GM21786 (cell line): ENCODE measurements at regions not wholly inside any gene's neighbourhood (a gene's known extent, or its start where the extent isn't known, plus 50 kb on each side); places are given as distances from the start of the nearest gene placed in this dataset.

ENCODE experiments used
- ATAC-seq: cut with Tn5 transposase; IDR thresholded peaks from one replicate; pipeline ENCODE4 v1.9.1; 2021; ENCODE audit not compliant: unreplicated experiment

DNA sequence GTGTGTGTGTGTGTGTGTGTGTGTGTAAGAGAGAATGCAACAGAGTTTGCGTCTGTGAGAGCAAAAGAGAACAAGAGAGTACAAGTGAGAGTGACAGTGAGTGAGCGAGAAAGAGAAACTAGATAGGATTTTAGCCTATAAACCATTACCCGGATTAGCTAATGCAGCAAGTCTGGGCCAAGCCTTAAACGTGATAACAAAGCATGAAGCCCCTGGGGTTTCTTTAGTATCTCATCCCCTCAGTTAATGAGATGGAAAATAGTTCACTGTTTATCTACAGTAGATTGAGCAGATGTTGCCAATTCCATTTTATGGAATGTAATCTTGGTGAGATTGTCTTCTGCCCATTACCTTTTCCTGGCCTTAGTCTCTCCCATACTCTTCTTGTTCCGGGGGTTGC lies 114.5 kb downstream of the MAT2B start:
- no peak for ATAC-seq

DNA sequence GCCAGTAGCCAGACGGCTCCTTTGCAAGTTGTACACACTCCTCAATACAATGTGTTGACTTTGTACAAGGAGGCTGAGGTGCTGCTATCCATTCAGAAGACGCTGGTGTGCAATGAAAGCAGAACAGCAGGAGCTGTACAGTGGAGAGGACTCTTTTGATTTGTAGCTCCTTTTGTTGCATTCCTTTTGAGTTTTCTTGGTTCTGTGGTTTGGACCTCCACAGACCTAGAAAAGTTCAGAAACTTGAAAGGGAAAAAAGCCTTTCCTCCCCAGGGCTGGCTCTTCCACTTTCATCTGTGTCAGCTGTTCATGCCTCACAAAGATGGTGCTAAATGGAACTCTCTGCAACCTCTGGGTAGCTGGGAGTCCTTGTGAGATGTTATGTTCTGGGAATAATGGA lies 117.4 kb downstream of the MAT2B start:
- no peak for ATAC-seq

DNA sequence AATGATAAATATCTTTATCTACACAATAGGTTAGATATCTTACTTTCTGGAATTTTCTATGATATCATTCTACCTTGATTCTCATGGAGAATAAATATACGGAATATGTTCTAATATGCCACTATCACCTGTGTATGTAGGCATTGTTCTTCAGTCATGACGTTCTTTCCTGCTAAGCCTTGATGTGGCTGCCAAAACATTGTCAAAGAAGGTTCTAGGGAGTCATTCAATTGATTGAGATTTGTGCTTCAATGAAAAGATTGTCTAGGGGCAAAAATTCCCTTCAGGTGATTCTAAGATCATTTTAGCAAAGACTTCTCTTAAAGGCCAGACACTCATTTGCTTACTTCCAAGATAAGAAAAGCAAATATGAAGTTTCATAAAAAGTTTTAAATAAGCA lies 118.1 kb downstream of the MAT2B start:
- ATAC-seq, result no peak

DNA sequence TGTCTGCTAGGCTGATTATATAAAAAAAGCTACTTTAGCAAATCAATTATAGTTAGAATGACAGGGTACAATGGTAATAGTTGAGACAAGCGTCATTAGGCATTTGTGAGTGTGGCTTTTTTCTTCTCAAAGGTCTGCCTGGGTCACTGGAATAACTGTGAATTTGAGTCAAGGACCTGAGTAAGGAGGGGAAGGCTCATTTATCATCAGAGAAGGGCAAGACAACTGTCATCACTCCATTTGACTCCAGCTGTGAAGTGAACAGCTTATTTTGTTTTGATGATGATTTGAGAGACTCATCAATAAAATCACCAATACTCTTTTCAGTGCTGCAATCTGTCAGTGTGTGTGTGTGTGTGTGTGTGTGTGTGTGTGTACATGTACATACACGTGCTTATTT lies 118.6 kb downstream of the MAT2B start:
- no peak for ATAC-seq

DNA sequence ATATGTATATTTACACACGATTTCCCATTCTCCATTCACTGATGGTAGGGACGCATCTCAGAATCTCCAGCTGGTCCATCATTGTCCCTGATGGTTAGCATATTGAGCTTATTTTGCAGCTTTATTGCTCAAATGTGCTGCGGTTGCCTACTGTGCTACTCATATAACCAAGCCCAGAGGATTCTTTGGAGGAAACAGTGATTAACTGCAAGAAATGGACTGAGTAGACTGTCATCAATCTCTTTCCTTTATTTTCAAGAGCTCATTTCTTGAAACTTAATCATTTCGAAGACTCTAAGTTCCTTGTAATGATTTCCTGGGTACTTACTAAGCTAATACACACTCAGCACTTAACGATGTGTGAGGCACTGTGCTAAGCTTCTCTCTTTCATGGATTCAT lies 119.0 kb downstream of the MAT2B start:
- no peak for ATAC-seq

DNA sequence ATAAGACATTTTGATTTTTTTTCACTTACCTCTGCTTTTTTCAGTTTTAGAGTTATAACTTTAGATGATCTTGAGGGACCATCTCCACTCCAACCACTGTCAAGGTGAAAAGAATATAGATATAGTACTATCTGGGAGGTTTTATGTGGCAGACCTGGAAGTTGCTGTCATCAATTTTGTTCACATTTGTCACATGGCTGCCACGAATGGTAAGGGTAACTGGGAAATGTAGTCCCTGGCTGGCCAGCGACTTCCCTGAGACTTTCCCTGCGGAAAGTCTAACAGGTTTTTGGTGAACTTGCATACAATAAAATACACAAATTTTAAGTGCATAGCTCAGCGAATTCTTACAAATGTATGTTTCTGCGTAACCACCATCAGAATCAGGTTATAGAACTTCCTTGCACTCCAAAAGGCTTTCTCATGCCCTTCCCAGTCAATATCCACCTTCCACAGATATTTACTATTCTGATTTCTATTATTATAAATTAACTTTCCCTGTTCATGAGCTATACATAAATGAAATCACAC lies 121.5 kb downstream of the MAT2B start:
- no peak for ATAC-seq

DNA sequence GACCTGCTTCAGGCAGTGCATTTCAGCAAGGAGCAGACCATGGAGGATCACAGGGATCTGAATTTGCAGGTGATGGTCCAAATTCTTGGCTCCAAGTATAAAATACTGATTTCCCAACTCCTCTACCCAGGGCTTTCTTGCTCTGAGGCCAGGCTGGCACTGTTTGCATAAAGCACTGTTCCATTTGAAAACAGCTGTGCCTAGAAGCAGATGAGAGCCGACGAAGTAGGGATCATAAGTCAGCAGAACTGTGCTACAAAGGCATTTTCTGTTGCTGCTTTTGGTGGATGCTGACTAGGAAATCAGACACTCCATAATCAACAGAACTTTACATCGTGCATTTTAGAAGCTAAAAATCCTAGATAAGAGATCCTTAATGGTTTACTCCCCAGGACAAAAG lies 126.4 kb downstream of the MAT2B start:
- ATAC-seq, result no peak

DNA sequence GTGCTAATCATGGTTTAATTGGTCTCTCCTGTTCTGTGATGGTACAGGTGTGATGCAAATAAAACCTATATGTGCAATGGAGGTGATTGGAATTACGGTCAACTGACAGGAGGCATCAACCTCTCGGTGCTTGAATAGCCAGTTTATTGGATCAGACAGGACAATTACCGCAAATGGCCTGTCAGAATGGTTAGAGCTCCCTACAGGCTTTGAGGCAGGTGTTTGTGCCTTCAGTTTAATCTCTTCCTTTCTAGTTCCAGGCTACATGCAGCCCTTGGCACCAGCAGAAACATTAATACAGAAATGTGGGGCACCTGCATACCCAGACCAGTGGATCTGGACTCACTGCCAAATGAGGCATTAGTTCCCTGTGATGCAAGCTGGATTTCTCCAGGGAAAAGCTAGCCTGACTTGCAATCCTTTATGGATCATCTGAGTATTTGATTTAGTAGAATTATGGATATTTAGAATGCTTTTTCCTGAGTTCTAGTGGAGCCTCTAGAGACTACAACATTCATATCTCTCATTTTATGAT lies 128.6 kb downstream of the MAT2B start:
- no peak for ATAC-seq

DNA sequence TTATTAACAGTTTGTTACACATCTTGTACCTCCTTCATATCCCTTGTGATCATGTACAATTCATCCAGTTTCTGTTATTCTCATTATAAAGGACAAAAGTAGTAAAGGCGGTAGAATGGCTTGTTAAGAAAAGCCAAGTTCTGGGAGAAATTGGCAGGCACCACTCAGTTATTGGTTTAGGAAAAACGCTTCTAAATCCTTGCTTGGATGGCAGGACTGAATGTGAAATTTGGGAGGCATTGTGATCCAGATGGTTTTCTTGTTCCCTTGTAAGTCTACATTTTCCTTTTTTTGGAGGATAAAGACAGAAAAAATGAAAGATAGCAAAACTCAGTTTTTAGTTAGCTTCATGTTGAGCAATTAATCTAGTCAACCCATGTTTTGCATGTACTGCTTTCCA lies 130.2 kb downstream of the MAT2B start:
- ATAC-seq, result no peak

DNA sequence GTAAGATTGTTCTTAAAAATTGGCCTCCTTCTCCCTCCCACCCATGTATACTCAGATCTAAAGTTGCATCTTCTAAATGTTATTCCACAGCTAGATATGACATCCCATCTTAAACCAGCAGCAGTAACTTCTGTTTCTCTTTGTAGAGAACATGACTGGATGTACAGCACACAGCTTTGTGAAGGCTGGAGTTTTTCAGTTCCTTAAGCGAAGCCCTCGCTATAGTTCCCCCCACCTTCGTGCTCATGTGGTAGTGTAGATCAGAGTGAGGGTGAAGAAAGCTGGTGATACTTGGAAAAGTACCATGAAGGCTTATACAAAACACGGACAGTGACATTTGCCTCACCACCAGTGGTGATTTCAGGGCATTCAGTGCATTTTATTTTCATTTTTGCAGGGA lies 137.5 kb downstream of the MAT2B start:
- no peak for ATAC-seq

DNA sequence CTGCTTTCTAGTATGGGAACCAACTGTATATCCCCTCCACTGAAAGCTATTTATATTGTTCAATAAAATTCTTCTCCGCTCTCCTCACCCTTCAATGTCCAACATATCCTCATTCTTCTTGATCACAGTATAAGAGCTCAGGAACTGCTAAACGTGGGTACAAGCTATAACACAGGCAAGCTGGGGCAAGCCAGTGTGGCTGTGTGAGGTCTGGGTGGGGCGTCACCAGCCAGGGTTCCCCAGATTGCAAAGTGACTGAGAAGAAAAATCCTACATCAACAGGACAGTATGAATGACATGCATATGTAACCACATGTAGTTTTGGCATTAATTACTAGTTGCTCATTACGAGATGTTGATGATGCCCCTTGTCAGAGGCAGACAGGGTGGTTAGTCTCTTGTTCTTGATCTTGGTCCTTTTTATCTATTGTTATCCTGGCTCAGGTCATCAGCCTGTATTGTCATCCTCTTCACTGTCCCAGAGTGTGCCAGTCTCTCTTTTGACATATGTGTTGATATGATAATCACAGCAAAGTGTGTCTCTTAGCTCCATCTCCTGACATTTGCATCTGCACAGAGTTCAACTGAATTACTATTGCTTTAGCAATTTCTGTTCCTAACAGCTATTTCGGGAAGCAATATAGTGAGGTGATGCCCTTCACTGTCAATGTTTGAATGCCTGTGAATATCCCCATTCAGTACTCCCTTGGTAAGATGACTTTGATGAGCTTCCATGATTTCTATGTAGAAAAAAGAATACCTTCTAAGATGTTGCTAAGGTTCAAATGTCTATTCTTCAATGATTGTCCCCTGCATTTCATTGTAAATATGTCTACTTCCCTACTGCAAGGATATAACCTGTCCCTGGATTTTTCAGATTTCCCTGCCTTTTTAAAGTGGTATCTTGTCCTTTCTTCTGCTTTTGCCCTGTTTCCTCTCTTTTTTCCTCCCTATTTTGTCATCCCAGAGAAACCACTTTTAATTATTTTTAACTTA lies 140.3 kb downstream of the MAT2B start:
- no peak for ATAC-seq

DNA sequence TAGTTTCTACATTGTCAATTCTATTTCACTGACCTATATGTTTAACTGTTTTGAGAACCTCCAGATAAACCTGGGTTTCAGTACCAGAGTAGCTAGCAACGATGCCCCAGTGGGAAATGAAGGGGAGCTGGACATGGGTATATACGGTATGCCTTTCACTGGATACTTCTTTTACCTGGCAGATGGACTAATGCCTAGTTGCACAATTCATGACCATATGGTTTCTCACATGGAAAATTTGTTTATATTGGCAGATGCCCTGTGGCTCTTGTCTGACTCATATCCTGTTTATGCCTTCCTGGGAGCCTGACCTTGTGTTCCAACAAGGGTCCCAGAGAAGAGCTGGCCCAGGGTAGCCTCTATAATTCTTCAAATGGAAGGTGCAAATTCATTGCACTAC lies 144.1 kb downstream of the MAT2B start:
- ATAC-seq, result no peak

DNA sequence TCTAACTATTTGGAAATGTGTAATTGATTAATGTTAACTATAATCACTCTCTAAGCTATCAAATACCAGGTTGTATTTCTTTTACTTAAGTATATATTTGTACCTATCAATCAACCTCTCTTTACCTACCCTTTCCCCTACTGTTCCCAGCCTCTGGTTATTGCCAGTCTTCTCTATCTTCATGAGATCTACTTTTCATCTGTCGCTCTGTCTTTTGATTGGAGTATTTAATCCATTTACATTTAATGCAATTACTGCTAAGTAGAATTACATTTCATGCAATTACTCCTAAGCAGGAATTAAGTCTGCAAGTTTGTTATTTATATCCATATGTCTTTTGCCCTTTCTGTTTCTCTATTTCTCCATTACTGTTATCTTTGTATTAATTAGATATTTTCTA lies 148.1 kb downstream of the MAT2B start:
- ATAC-seq, result no peak

DNA sequence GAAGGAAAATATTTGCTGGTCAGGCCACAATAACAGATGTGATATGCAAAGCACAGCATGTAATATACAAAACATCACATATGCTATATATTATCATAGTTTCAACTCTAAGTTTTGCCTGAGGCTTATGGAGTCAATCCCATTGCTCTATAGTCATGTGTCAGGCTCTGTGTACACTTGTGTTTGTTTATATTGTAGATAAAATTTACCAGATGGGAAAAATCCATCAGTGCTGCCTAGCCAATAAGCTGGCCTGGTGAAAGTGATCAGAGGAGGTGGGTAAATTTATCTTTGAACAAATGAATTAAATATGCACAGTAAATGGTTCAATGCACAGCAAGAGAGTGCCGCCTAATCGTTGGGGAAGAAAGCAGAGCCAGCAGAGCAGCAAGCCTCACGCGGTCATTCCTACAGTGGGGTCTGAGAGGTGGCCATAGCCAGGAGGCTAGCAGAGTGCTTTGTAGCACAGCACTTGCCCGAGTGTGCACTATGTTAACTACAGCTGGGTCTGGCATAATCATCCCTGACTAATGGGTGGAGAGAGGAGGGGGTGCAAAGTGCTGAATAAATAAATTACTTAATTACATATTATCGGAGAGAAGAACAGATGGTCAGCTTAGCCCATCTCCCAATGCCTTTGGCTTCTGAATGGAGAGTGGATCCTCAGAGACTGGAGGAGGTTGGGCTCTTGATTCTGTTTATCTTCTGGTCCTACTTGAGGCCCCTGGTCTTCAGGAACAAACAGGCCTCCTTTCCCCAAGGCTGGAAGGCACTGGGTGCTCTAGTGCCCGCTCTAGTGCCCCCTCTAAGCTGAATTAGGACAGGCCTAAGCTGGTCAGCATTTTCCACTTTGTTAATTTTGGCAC lies 153.5 kb downstream of the MAT2B start:
- ATAC-seq, result no peak

DNA sequence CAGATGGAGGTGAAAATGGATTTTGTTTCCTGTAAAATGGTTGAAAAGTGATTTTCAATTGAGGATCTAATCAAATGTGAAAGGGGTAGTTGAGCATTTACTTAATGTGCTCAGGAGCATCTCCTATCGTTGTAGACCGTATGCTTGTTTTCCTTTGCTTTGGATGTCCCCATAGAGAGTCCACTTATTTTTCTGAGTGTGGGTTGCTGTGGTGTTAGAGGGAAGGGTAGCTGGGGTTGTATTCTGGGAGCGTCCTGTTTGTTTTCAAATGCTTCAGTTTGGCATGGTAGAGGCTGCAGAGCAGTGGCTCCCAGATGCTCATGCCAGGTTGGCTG lies 154.1 kb downstream of the MAT2B start:
- ATAC-seq, result no peak

DNA sequence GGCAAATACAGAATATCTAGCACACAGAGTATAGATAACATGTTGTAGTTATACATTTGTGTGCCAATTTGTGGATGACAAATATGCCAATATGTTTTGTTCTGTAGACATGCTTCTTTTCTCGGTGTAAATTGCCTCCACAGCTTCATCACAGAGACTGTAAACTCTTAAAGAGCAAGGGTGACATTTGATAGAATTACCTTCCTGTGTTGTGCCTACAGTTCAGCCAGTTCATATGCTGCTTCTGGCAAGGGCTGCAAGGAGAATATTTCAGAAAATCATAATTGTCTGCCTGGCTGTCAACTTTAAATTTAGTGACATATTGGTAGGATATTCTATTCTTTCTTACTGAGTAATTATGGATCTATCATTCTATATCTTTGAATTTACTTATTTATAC lies 155.1 kb downstream of the MAT2B start:
- no peak for ATAC-seq

DNA sequence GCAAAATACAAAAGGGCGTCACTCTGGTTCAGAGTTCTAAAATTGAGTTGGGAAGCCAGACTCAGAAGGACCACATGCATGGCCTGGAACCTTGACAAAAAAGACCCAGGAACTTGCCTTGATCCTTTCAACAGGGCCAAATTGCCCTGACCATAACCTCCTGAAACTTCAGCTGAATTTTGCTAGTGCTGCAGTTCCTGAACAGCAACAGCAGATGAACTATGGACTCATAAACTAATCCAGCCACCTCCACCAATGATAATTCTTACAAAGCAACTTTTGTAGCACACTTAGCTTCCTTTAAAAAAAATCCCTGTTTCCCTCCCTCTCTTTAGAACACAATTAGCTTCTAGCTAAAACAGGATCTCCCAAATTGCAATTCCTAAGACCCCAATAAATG lies 155.9 kb downstream of the MAT2B start:
- no peak for ATAC-seq

DNA sequence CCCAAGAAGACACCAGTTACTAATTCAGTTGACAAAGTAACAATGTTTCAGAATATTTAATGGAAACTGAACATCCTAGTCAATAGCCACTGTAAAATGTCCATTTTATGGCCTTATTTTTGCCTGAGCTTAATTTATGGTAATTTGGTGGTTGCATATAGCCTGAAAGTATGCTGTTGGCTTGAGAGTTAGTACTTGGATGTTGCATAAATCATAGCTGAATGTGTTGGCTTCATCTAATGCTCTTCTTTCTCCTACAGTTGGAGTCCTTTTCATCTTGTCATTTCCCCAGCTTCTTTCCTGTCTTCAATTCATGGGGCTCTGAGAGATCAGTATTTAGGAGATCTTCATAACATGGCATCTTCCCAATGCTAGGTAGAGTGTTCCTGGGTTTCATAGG lies 164.6 kb downstream of the MAT2B start:
- no peak for ATAC-seq

DNA sequence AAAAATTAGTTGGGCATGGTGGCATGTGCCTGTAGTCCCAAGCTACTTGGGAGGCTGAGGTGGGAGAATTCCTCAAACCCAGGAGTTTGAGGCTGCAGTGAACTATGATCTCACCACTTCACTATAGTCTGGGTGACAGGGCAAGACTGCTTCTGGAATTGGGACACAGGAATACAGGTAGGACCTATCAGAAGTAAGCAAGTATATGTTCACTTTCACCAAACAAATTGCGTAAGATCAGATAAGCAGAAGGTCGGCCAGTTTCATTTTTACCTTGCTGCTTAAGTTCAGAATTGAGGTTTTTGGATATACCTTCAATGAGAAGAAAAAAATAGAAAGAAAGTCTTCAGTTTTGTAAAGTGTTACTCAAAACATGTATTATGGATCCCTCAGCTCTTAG lies 171.7 kb downstream of the MAT2B start:
- no peak for ATAC-seq

DNA sequence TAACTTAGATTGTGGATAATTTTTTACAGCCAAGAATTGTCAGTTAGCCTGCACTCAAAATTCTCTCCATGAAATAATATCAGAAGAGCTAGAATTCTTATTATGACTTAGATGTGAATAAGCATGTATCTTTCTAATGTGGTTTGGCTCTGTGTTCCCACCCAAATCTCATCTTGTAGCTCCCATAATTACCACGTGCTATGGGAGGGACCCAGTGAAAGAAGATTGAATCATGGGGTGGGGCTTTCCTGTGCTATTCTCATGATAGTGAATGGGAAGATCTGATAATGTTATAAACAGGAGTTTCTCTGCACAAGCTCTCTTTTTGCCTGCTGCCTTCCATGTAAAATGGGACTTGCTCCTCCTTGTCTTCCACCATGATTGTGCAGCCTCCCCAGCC lies 176.8 kb downstream of the MAT2B start:
- ATAC-seq, result no peak

DNA sequence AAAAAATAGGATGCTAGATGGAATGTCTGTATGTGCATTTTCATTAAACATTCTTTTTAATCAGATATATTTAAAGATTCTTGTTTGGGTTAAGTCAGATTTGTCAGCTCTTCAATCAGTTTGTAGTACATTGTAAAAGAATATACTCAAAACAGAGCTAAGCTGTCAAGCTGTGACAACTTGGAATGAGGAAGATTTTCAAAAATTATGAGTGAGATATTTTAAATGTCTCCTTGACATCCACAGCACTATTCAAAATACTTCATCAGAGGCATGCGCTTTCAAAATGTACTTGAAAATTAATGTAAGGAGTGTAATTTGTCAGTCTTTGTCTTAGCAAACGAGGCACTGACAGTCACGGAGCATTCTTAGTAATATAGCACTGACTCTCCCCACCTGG lies 182.0 kb downstream of the MAT2B start:
- ATAC-seq, result no peak

DNA sequence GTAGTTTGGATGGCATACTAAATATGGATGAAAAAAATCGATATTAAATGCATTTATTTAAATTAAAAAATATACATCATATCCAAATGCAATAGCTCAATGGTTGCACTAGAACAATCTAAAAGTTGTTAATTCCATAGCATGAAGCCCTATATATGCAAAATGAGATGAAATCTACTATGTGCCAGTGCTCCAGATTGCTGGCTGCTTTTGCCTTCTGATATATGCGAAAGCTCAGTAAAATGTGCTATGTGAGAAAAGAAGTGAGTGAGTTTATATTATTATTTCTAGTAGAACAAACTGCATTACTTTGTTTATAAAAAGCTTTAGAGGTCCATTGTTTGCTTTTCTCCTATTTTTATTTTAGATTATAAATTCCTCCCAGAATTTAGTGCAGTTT lies 186.7 kb downstream of the MAT2B start:
- no peak for ATAC-seq
